ENCODE measurements at regions not wholly inside any gene's neighbourhood (a gene's known extent, or its start where the extent isn't known, plus 50 kb on each side); places are given as distances from the start of the nearest gene placed in this dataset.

DNA sequence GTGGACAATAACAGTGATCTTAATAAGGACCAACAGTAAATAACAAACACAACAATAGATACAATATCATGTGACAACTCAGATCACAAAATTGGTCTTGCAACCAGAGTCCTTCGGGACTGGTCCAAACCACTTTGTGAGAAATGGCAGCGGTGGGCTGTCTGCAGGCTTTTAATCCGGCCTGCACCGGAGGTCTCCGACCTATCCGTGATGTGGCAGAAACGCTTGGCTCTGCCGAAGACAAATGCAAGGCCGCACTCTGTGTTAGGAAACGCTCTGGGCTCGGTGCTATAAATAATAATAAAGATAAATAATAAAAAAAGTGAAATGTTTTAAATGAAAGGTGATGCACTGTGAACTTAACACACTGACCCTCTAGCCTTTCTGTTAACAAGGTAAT is 810.6 kb upstream of the NR2F2 start:
- TF ChIP-seq EZH2phosphoT487 (IDR thresholded peaks at IDR 0.05; ENCODE audit: insufficient read depth, low read depth) (no peak), EZH2 (IDR thresholded peaks at IDR 0.05; ENCODE audit: insufficient read depth, poor library complexity, severe bottlenecking) (no peak)

Measured in GM23248 (cell line).